Posterior vena cava (tissue), 2 donors: ENCODE measurements at regions not wholly inside any gene's neighbourhood (a gene's known extent, or its start where the extent isn't known, plus 50 kb on each side); places are given as distances from the start of the nearest gene placed in this dataset.
"Not testable (repeated sequence)": the region's sequence is repeated elsewhere in the genome, so short reads cannot be mapped to it uniquely, and the experiment has no call there.

Experiments
- DNase-seq: peaks from one replicate; pipeline ENCODE4 v3.0.0-alpha.2; 2020; ENCODE audit warnings: low spot score
- intact Hi-C, 2 donors: fragments of 100-400 bp; cut with DNase I; formaldehyde crosslinking; loops; one replicate each; pipeline versions ENCODE4 v1.14.1 to v1.14.2; 2022 to 2023
- donor health status: DM: yes; HTN: yes; CAD: no.
- donor health status: DM: yes; HTN: yes; CAD: no.

GRCh38 chr22:34620832-34621231, 445.1 kb upstream of the ISX start:
- no peak for DNase-seq

DNA sequence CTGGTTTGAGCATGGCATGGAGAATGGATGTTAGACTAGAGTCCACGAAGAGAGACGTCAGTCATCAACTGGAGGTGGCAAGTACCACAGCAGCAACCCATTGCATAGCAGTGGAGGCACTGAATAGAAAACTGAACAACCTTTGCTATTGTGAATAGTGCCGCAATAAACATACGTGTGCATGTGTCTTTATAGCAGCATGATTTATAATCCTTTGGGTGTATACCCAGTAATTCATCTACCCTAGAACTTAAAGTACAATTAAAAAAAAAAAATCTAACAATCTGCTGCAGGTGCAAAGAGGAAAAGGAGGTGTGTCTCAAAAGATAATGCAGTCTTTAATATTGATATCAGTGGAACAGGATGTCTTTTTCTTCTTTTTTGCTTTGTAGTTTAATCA, 443.4 kb upstream of the ISX start:
- DNase-seq = no peak
- intact Hi-C loops = no loop called here

More at GRCh38 chr22:34620832-34621231, 445.1 kb upstream of the ISX start:
- intact Hi-C loops = no loop called here

DNA sequence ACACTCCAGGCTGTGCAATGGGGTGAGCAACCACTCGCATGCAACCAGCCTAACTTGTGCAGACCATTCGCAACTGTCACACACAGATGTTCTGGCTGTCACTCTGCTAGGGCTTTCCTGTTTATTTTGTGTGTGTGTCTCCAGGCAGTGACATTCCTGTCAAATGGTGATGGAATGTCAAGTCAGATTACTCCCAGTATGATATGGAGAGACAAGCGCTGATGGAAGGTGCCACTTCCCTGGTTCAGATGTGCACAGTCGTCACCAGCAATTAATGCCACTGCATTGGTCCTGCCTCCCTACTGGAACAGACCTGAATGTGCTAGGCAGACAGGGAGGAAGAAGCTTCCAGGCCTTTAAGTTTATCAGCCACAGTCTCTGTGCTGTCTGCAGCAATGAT, 442.4 kb upstream of the ISX start:
- no peak for DNase-seq
- intact Hi-C loops = no loop called here

DNA sequence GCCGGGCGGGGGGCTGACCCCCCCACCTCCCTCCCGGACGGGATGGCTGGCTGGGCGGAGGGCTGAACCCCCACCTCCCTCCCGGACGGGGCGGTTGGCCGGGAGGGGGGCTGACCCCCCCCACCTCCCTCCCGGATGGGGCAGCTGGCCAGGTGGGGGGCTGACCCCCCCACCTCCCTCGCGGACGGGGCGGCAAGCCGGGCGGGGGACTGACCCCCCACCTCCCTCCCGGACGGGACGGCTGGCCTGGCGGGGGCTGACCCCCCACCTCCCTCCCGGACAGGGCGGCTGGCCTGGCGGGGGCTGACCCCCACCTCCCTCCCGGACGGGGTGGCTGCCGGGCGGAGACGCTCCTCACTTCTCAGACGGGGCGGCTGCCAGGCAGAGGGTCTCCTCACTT, 440.1 kb upstream of the ISX start:
- DNase-seq, intact Hi-C loops: not testable (repeated sequence)

- DNase-seq = no peak
- intact Hi-C loops = no loop called here
Observed at GRCh38 chr22:34638128-34638527, 427.8 kb upstream of the ISX start.

- intact Hi-C loops = no loop called here
Observed at GRCh38 chr22:34639911-34640310, 426.0 kb upstream of the ISX start.

DNA sequence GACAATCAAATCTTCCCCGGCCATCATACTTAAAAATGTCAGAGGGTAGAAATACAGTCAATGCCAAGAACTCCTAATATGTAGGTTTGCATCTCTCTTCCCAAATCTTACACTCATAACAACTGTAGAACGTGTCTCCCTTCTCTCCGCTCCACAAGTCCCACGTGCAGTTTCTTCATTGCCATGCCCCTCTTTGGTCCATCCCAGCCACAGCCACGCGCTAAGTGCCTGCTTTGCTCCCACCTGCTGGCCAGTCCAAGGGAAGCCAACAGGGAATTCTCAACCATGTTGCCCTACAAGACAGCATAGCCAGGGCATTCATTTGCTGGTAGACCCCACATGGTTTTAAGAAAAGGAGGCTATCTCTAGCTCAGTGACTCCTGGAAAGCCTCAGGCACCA, 420.6 kb upstream of the ISX start:
- intact Hi-C loops = no loop called here
- no peak for DNase-seq

More at GRCh38 chr22:34639911-34640310, 426.0 kb upstream of the ISX start:
- no peak for DNase-seq

DNA sequence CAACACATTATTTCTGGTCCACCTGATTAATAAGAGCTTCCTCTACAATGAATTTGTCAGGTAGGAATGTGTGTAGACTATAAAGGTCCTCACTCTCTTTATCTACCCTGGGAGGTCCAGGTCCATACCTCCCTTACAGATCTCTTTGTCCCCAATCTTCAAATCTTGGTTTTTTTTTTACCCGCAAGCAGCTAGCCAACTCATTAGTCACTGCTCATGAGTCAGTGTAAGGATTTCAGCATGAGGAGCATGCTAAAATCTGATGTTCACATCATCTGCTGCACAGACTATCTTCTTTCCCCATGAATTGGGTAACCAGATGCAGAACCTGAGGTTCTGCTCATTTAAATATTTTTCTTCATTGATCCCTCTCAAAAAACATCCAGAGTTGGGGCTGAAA, 397.0 kb upstream of the ISX start:
- intact Hi-C loops = no loop called here
- DNase-seq = no peak

- DNase-seq, intact Hi-C loops: not testable (repeated sequence)
Observed at GRCh38 chr22:34683031-34683430, 382.9 kb upstream of the ISX start.

DNA sequence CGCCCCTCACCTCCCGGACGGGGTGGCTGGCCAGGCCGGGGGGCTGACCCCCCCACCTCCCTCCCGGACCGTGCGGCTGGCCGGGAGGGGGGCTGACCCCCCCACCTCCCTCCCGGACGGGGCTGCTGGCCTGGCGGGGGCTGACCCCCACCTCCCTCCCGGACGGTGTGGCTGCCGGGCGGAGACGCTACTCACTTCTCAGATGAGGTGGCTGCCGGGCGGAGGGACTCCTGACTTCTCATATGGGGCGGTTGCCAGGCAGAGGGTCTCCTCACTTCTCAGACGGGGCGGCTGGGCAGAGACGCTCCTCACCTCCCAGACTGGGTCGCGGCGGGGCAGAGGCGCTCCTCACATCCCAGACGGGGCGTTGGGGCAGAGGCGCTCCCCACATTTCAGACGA, 381.7 kb upstream of the ISX start:
- DNase-seq, intact Hi-C loops: not testable (repeated sequence)

DNA sequence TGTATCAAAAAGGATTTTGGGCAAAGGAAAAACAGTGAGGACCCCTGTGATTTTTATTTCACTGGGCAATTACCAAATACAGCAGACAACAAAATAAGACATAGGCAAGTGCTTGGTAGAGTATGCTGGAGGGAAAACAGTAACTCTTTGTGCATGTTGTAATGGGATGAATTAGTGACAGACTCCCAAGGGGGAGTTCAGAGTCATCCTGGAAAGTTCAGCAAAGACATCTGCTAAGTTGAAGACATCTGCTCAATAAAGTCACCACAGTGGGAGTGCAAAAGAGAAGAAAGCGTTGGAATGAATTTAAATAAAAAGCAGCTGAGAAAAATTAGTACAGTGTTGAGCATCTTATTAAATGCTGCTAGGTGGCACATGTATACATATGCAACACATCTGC, 378.8 kb upstream of the ISX start:
- DNase-seq = no peak
- intact Hi-C loops = no loop called here

GRCh38 chr22:34688825-34689224, 377.1 kb upstream of the ISX start:
- intact Hi-C loops = no loop called here

DNA sequence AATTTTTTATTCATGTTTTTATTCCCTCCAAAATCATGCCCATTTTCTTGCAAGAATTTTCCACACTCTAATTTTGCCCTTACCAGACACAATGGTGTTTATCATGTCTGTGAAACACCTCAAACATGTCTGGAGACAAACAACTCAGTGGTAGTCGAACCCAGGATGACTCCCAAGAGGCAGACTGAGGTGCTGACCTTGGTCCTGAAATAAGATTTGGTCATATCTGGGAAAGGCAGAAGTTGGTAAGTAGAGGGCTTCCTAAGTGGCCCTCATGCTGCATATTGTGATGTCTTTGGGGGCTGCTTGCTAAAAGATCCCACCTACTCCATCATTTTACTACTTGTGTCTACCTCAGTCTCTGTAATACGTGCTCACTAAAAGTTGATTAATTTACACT, 369.4 kb upstream of the ISX start:
- DNase-seq = no peak

More at GRCh38 chr22:34688825-34689224, 377.1 kb upstream of the ISX start:
- DNase-seq = no peak

GRCh38 chr22:34702279-34702678, 363.7 kb upstream of the ISX start:
- intact Hi-C loops = no loop called here
- DNase-seq = no peak

More for the DNA sequence above, 369.4 kb upstream of the ISX start:
- intact Hi-C loops = no loop called here

DNA sequence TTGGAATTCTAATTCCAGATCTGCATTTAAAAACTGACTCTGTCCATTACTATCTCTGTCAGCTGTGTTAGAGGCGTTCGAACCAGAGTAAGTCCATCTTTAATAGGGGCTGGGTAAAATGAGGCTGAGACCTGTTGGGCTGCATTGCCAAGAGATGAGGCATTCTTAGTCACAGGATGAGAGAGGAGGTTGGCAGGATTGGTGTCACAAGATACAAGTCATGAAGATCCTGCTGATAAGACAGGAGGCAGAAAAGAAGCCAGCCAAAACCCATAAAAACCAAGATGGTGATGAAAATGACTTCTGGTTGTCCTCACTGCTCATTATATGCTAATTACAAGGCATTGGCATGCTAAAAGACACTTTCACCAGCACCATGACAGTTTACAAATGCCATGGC, 356.3 kb upstream of the ISX start:
- intact Hi-C loops = no loop called here
- DNase-seq = no peak

- intact Hi-C loops = no loop called here
- no peak for DNase-seq
Observed at GRCh38 chr22:34722901-34723300, 343.1 kb upstream of the ISX start.

DNA sequence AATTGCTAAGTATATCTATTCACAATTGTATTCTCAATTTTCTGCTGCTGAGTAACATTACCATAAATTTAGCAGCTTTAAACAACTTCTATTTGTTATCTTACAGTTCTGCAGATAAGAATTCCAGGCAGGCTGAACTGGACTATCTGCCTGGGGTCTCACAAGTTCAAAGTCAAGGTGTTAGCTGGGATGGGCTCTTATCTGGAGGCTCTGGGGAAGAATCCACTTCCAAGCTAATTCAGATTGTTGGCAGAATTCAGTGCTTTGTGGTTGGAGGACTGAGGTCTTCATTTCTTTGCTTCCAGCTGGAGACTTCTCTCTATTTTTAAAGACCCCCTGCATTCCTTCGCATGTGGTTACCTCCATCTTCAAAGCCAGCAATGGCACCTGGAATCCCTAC, 329.9 kb upstream of the ISX start:
- DNase-seq = no peak
- intact Hi-C loops = no loop called here

- DNase-seq = no peak
- intact Hi-C loops = no loop called here
Observed at GRCh38 chr22:34738661-34739400, 327.1 kb upstream of the ISX start.

DNA sequence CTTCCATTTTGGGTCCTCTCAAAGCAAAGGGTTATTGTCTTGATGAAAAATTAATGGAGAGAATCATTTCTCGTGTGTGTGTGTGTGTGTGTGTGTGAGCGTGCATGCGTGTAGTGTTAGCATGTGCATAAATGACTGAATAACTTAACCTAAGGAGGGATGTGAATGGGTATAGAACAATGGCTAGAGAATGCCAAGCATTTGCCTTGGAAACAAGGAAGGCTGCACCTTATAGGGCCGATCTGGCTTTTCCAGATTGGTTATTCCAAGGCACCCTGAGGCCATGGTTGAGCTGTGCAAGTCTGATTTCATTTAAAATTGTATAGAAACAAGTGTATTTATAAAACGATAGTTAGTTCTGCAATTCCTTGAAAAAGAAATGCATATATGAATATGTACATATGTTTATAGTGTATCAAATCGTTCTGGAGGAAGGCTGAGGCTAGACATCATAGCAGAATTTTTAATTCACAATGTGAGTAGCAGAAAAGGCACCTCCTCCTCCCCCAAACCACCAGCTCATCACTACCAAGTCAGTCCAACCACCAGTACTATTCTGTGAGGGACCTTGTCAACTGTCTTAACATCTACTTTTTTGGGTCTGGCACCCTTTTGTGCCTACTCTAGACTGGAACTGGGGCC, 322.7 kb upstream of the ISX start:
- DNase-seq = no peak
- intact Hi-C loops = no loop called here

DNA sequence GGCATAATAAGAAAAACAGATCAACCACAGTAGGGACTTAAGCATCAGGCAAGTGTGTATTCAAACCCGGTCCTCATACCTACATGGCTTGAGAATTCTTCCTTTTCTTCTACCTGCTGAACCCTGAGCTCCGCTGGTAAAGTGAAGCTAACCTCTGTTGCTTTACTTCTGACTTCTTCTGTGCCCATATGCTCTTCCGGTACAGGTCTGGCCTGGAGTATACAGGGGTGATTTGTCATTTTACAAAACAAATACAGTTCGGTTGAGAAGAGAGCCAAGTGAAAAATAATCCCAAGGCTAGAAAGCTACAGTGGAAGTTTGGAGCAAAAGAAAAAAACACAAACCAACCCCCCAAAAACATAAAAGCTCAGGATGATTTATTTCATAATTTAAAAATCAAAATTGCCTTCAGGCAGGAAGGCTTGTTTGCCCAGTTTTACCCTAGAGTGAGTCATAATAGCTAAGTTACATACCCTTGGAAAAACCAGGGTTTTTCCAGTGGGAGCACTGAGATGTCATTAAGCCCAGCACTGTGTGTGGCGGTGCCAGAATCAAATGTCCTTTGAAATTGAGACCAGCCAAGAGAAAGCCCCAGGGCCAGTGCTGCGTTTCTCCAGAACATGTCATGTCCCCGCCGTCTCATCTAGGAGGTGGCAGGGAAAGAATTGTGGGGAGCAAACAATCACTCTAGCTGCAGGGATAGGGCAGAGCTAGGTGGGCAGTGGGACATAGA, 305.5 kb upstream of the ISX start:
- DNase-seq = no peak
- intact Hi-C loops = loop anchor here in 1 of 2 donors (1.0 kb wide), 1 partner anchor 39 kb away; no protein-coding TSS in a partner anchor
